HG02973 (cell line): ENCODE measurements at regions not wholly inside any gene's neighbourhood (a gene's known extent, or its start where the extent isn't known, plus 50 kb on each side); places are given as distances from the start of the nearest gene placed in this dataset.
"Not testable (repeated sequence)": the region's sequence is repeated elsewhere in the genome, so short reads cannot be mapped to it uniquely, and the experiment has no call there.

Experiments used
- ATAC-seq: cut with Tn5 transposase; IDR thresholded peaks from one replicate; pipeline ENCODE4 v1.9.1; 2021; ENCODE audit warnings: moderate library complexity; ENCODE audit not compliant: unreplicated experiment

GRCh38 chr1:149352205-149352604, 122.6 kb upstream of the NBPF19 start:
- ATAC-seq = not testable (repeated sequence)

- not testable (repeated sequence) for ATAC-seq
Measured at GRCh38 chr1:149354579-149354978, 120.3 kb upstream of the NBPF19 start.

GRCh38 chr1:149355748-149356147, 119.1 kb upstream of the NBPF19 start:
- not testable (repeated sequence) for ATAC-seq

GRCh38 chr1:149356152-149356551, 118.7 kb upstream of the NBPF19 start:
- not testable (repeated sequence) for ATAC-seq

GRCh38 chr1:149360351-149360750, 114.5 kb upstream of the NBPF19 start:
- not testable (repeated sequence) for ATAC-seq

- not testable (repeated sequence) for ATAC-seq
Measured at GRCh38 chr1:149361310-149361709, 113.5 kb upstream of the NBPF19 start.

- ATAC-seq = not testable (repeated sequence)
Measured at GRCh38 chr1:149364188-149364981, 110.5 kb upstream of the NBPF19 start.

GRCh38 chr1:149366402-149366801, 108.4 kb upstream of the NBPF19 start:
- ATAC-seq = not testable (repeated sequence)

- not testable (repeated sequence) for ATAC-seq
Measured at GRCh38 chr1:149367472-149368044, 107.3 kb upstream of the NBPF19 start.

- ATAC-seq = not testable (repeated sequence)
Measured at GRCh38 chr1:149368337-149368736, 106.5 kb upstream of the NBPF19 start.

- ATAC-seq = not testable (repeated sequence)
Measured at GRCh38 chr1:149369081-149369480, 105.8 kb upstream of the NBPF19 start.

- ATAC-seq = not testable (repeated sequence)
Measured at GRCh38 chr1:149371955-149372354, 102.9 kb upstream of the NBPF19 start.

GRCh38 chr1:149378462-149378861, 96.4 kb upstream of the NBPF19 start:
- ATAC-seq = not testable (repeated sequence)

GRCh38 chr1:149390173-149390926, 84.5 kb upstream of the NBPF19 start:
- ATAC-seq = not testable (repeated sequence)

- ATAC-seq = not testable (repeated sequence)
Measured at GRCh38 chr1:149390931-149391330, 83.9 kb upstream of the NBPF19 start.

GRCh38 chr1:149395802-149396201, 79.0 kb upstream of the NBPF19 start:
- ATAC-seq = not testable (repeated sequence)

GRCh38 chr1:149398527-149398926, 76.3 kb upstream of the NBPF19 start:
- ATAC-seq = not testable (repeated sequence)

- ATAC-seq = not testable (repeated sequence)
Measured at GRCh38 chr1:149408404-149408803, 66.4 kb upstream of the NBPF19 start.

- not testable (repeated sequence) for ATAC-seq
Measured at GRCh38 chr1:149415373-149415772, 59.5 kb upstream of the NBPF19 start.

- ATAC-seq = not testable (repeated sequence)
Measured at GRCh38 chr1:149418782-149419181, 56.1 kb upstream of the NBPF19 start.

- ATAC-seq = not testable (repeated sequence)
Measured at GRCh38 chr1:149423122-149423521, 51.7 kb upstream of the NBPF19 start.
